Activated CD8-positive, alpha-beta memory T cell treated with anti-CD3 and anti-CD28 coated beads for 1 hour (primary cell): ENCODE measurements at regions not wholly inside any gene's neighbourhood (a gene's known extent, or its start where the extent isn't known, plus 50 kb on each side); places are given as distances from the start of the nearest gene placed in this dataset.
"Not testable (repeated sequence)": the region's sequence is repeated elsewhere in the genome, so short reads cannot be mapped to it uniquely, and the experiment has no call there.

Source experiments
- DNase-seq, 2 donors: peaks; one replicate each; pipeline ENCODE4 v3.0.0-alpha.2; 2020; ENCODE audit warnings: low read depth in 1 of 2; ENCODE audit errors: extremely low read depth in 1 of 2

DNA sequence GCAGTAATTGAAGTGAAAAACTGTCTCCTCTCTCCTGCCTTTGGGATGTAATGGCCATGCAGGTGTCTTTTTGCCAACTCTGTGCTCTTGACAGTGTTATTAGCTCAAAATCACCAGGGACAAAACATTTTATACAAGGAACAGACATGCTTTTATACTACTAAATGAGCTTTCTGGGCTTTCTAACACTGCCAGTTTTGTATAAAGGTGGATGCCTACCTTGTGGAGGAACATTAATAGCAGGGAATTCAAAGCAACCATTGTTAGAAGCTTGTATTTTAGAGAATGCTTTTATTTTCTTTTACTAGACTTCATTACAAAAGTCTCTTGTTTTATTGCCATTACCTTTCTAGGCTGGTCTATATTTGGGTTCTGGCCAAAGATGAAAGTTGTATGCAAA is 54.7 kb upstream of the ARSJ start:
- no peak for DNase-seq

DNA sequence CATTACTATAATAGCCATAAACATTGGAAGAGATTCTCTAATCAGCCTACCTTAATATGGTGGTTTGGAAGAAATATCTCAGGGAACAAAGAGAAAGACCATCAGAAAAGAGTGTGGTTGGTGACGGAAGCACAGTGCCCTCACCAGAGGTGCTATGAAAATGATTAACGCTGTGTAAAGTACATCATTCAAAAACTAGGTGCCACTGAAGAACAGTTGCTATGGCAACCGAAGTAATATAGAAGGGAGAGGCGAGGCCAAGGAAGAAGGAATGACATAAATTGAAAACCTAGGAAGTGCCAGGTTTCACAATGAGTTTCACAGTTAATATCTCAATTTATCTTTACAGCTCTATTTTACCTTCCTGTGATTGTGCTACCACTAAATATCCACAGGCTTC is 57.0 kb upstream of the ARSJ start:
- DNase-seq = no peak

DNA sequence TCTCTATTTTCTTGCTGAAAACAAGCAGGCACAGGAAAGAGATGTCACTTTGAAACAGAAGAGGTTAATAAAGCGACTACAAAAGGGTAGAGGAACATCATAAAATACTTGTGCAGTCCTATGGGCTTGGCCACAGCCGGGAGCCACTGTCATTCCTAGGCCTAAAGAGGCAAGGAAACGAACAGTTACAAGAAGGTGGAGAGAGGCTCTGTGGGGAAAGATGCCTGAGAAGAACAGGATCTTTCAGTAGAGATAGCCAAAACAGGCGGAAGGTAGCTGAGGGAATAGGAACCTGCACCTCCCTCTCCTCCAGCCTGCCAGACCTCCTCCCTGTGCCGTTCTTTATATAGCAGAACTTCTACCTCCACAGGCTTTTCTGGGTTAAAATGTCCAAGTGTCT is 57.4 kb upstream of the ARSJ start:
- no peak for DNase-seq

DNA sequence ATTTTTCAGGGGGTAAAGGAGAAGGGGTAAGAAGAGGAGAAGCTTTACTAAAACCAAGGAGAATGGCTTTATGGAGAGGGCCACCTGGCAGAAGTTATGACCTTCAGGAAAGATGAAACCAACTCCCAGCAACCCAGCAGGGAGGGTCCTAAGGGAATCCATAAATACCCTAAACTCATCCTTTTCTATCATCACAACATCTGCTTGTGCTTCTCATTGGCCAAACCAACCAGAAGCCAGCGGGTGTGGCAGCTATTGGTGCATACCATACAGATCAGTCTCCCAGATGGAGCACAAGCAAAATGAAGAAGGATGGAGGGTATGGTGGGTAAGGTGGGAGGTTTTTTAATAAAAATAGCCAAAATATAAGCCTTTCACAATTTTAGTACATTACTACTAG is 58.5 kb upstream of the ARSJ start:
- no peak for DNase-seq

DNA sequence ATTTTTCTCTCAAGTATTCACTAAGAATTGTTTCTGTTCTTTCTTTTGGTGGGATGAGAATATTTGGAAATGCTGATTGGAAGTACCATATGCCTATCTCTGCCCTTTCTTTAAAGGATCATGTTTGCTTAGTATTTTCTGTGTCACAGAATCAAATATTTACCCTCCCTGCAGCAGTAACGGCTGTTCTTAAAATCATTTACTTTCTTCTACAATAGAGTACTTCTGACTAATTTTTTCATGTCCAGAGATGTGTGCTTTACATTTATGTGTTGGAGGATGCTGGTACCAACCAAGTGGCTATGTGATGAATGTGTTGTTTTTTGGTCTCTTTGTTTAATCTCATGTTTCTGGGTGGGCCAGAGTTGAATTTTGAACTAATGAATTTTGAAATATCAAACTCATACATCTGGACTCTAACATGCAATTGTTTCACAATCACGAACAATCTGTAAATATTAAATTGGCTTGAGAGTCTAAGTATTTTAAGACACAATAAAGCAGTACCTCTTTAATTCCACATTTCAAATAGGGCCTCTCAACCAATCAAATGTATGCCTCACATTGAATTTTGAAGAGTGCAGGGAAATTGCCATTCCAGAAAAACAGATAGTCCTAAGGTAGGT is 59.4 kb upstream of the ARSJ start:
- DNase-seq = no peak

DNA sequence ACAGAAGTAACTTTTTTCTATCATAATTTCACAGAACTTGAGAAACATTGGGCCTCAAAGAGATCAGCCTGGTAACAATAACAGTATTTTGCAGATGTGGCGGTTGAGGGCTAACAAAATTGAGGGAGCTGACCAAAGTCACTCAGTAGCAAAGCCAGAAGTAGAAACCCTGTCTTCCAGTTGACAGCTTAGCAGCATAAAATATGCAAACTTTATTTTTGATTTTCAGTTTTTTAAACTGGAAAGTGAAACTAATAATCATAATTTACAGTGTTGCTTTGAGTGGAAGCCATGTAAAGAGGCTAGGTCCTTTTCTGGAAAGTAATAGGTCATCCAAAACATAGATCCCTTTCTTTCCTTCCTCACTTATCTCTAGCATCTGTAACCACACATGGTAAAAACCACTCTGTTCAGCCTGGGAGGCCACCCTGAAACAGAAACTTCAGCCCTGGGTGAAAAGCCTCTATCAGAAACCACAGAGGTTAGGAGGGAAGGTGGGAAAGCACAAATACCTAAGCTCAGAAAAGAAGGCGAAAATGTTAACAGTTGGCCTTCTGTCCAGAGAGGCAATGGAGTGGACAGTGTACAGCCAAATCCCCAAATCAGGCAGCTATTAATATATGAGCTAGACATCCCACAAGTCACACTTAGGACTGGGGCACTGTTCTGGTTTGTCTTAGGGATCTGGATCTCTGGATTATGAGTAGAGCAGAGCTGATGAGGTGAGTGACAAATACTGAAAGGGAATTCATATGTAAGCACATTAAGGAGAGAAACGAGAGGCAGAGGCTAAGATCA is 61.1 kb upstream of the ARSJ start:
- no peak for DNase-seq

DNA sequence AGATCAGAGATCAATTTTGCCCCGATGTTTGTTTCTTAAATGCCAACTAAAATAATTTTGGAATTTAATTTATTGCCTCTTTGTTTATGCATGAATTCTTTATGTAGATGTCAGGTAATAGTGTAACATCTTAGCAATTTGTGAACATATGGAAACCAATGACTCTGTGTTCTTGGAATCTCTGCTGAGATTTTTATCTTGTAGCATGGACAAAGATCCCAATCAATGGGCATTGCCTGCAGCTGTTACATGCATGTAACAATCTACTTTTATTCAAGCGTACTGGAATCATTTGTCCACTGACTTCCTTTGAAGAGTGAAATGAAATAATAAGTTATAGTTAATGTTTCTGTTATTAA is 61.6 kb upstream of the ARSJ start:
- no peak for DNase-seq

DNA sequence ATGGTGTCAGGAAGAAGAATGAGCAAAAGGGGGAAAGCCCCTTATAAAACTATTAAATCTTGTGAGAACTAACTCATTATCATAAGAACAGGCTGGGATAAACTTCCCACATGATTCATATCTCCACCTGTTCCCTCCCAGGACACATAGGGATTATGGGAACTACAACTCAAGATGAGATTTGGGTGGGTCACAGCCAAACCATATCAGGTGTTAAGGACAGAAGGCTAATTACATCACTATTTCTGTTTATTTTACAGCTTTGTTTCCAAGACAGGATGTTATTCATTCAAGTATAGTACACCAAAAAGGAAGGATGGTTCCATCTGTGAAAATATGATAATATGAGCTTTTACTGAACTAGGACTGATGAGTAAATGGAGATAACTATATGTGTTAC is 63.7 kb upstream of the ARSJ start:
- no peak for DNase-seq

DNA sequence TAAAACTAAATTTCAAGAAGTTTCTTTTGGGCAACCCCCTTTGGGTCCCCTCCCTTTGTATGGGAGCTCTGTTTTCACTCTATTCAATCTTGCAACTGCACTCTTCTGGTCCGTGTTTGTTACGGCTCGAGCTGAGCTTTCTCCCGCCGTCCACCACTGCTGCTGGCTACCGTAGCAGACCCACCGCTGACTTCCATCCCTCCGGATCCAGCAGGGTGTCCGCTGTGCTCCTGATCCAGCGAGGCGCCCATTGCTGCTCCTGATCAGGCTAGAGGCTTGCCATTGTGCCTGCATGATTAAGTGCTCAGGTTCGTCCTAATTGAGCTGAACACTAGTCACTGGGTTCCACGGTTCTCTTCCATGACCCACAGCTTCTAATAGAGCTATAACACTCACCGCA is 64.9 kb upstream of the ARSJ start:
- DNase-seq = not testable (repeated sequence)

DNA sequence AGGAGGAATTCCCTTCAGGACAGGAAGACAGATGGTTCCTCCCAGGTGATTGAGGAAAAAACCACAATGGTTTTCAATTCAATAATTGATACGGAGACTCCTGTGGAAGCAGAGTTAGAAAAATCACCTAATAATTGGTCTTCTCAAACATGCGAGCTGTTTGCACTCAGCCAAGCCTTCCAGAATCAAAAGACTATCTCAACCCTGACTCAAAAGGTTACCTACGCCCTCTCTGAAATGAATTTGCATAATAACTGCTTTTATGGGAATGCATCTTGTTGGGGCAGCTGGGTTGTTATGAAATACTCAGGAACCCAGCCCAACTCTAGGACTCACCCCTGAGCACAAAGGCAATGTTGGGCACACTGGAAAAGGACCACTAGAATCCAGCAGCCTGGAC is 66.9 kb upstream of the ARSJ start:
- no peak for DNase-seq

DNA sequence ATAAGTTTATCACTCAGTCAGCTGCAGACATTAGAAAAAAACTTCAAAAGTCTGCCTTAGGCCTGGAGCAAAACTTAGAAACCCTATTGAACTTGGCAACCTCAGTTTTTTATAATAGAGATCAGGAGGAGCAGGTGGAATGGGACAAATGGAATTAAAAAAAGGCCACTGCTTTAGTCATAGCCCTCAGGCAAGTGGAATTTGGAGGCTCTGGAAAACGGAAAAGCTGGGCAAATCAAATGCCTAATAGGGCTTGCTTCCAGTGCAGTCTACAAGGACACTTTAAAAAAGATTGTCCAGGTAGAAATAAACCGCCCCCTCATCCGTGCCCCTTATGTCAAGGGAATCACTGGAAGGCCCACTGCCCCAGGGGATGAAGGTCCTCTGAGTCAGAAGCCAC is 68.7 kb upstream of the ARSJ start:
- not testable (repeated sequence) for DNase-seq

DNA sequence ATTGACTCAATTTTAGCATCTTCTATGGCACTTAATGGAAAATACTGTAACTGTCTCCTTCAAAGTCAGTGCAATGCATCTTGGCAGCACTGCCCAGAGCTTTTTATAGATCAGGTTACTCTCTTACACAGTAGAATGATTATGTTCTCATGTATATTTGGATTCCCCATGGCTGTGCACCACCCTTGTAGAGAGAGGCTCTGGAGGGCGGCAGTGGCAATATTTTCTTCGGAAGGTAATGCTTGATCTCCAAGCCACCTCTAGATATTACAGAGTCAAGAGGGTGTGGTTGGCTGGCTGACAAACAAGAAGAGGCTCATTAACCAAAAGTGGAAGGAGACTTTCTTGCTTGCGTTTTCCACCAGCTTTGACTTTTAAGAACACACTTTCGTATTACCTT is 72.8 kb upstream of the ARSJ start:
- DNase-seq = no peak

DNA sequence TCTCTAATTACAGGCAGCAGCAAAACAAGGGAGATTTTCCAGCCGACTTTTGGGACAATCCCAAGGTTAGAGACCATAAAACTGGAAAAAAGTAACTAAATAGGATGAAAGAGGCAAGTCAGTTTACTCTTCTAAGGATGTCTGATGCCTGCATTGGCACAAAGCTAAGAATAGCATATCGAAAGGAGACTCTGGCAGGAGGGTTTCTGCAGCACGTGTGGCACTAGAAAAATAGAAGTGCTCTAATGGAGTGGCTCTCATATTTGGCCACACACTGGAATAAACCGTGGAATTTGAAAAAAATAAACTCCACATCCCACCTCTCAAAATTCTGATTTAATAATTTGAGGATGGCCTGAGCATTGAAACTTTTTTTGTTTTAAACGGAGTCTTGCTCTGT is 77.2 kb upstream of the ARSJ start:
- no peak for DNase-seq

DNA sequence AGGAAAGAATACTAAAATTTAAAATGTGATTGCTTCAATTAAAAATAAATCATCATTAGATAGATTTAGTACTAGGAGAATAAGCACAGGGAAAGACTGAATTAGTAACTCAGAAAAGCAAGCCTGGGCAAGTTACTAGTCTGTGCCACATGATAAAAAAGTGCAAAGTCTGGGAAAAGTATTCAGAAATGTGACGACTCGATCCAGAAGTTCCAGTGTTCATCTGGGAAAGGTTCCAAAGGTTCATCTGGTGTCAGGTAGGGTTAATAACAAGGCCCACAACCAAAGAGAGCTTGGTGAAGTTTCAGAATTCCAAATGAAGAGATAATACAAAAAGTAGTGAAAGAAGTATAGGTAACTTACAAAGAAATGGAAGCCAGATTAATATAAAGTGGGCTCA is 78.3 kb upstream of the ARSJ start:
- no peak for DNase-seq

DNA sequence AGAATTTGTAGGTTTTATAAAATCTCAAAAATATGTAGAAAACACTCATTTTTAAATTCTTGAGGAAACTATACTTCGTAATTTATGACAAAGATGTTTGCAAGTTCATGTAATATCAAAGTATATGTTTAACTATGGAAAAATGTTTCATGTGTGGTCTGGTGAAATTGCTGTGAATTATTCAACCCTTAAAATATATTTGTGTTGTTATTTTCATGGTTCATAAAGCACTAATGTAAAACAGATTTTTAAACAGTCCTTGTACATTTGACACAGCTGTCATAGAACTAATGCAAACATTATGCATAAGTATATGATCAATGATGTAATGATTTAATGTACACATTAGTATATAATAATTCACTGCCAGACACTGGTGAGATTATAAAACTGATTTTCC is 83.1 kb upstream of the ARSJ start:
- no peak for DNase-seq

DNA sequence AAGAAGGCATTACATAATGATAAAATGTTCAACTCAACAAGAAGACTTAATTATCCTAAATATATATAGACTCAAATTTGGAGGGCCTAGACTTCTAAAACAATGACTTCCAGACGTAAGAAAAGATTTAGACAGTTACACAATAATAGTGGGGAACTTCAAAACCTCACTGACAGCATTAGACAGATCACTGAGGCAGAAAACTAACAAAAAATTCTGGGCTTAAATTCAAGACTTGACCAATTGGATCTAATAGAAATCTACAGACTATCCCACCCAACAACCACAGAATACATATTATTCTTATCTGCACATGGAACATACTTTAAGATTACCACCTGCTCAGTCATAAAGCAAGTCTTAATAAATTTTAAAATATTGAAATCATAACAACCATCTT is 93.3 kb upstream of the ARSJ start:
- no peak for DNase-seq

DNA sequence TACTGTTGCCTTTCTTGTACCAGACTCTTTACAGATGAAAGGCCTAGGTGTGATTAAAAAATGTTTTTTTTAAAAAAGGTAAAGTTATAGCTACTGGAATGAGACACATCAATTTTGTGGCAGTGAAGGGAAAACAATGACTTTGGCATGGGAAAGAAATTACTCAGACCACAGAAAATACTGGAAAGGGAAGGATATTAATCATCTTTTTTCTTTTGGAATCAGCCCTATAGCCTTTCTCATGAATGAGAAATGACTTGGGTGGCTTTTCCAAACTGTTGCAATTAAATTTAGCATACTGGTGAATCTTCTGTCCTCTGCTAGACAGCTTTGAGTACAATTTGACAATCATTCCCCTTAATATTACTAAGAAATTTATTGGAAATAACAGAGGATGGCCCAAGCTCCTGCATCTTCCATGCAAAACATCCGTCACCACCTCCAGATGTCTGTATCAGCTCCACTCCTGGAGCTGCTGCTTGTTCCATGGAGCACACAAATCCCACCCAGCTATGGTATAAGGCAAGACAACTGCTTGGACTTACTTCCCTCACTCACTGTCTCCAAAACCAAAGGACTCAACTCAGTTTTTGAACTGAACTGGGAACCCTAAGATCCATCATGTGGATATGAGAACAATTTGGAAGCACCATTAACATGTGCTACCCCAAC is 97.6 kb upstream of the ARSJ start:
- no peak for DNase-seq

DNA sequence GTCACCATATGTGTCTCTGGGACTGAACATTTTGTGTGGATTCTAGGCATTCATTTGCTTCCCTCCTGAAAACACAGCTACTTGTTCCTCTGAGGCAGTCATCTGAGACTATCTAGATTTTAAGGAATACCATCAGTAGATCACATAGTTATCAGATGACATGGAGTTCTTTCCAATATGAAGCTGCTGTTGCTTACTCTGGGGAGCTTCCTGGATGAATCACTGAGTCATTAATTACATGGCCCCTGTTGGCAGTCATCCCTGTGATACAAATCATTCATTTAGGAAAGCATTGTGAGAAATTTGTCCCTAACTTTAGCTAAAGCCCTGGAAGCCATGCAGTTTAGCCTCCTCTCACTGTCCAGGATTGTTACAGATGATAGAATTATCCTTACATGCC is 98.2 kb upstream of the ARSJ start:
- no peak for DNase-seq

DNA sequence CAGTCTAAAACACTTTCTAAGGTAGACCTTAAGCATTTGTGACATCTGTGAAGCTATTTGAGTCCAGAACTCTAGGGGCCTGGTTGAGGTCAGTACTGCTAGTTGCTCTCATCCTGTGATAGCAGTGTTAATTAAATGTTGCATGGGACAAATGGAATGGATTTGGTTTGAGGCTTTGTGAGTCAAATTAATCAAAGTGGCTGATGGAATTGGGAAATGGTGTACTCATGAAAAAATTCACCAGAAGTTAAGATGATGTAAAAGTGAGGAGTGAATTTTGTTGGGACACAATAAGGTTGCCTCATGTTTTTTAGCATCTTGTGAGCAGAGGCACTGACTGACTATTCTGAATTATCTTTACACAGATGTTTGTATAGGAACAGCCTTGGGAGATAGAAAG is 99.2 kb upstream of the ARSJ start:
- DNase-seq = no peak

DNA sequence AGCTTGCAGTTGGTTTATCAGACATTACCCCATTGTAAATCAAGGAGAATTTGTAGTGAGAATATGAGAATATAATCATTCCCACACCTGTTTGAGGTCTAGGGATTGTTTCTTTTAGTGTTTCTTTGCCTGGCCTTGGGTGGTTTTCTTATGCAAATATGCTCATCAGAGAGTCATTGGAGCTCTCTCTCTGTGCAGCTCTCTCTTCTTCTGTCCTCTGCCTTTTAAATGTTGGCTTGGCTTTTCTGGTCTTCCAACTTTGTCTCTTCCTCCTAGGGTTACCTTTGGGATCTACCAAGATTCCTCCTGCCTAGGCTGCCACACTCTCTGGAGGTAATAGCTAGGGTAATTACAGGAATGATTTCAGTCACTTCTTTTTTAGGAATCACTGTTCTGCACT is 102.3 kb upstream of the ARSJ start:
- no peak for DNase-seq

DNA sequence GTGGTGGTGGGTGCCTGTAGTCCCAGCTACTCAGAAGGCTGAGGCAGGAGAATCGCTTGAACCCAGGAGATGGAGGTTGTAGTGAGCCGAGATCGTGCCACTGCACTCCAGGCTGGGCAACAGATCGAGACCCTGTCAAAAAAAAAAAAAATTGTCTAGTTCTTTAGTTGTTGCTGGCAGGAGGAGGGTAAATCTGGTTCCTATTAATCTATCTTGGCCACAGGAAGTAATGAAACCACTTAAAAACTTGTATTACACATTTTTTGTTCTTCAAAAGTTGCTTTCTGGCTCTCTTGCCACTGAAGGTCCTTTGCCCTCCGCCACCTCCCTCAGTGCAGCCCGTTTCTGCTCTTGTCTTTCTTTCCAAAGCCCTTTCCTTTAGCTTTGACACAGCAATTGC is 102.9 kb upstream of the ARSJ start:
- DNase-seq = no peak

DNA sequence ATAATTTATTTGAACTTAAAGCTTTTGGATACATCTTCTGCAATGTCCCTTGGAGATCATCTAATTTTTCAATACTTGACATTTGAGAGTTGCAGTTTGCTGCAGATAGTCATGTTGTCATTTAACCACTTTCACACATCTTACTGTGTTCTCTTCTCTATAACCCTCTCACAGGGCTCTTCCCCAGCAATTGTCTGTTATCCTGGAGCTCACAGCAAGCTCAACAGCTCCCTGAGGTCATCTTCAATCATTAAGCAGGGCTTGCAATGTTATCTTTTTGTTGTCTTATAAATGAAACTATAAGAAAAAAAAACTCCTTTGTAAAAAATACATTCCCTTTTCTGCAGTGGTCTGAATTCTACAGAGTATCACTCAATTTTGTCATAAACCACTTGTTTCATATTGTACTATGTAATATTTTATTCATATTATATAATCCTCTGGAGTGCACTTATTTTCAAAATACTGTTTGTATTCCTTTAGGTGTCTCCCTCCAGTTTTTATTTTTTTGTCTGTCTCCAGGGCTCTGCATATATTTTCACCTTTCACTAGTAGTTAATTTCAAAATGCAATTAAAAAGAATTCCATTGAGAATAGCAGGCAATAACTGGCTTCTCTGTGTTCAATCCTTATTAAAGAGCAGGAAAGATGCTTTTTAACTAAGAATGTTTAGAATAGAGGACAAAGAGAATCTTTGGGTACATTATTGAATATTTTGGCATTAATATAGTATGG is 106.3 kb upstream of the ARSJ start:
- DNase-seq = no peak
